ENCODE measurements at regions not wholly inside any gene's neighbourhood (a gene's known extent, or its start where the extent isn't known, plus 50 kb on each side); places are given as distances from the start of the nearest gene placed in this dataset.

GRCh38 chr5:54867310-54867944, 118.0 kb downstream of the ESM1 start:
- TF ChIP-seq, protein P1, sequence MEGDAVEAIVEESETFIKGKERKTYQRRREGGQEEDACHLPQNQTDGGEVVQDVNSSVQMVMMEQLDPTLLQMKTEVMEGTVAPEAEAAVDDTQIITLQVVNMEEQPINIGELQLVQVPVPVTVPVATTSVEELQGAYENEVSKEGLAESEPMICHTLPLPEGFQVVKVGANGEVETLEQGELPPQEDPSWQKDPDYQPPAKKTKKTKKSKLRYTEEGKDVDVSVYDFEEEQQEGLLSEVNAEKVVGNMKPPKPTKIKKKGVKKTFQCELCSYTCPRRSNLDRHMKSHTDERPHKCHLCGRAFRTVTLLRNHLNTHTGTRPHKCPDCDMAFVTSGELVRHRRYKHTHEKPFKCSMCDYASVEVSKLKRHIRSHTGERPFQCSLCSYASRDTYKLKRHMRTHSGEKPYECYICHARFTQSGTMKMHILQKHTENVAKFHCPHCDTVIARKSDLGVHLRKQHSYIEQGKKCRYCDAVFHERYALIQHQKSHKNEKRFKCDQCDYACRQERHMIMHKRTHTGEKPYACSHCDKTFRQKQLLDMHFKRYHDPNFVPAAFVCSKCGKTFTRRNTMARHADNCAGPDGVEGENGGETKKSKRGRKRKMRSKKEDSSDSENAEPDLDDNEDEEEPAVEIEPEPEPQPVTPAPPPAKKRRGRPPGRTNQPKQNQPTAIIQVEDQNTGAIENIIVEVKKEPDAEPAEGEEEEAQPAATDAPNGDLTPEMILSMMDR (IDR thresholded peaks at IDR 0.05) = peak; percentile 37 to 75 (median 68)
- no peak for TF ChIP-seq POLR2A (IDR thresholded peaks at IDR 0.05)
